Lower leg skin (tissue), 3 donors: ENCODE measurements at regions not wholly inside any gene's neighbourhood (a gene's known extent, or its start where the extent isn't known, plus 50 kb on each side); places are given as distances from the start of the nearest gene placed in this dataset.

ENCODE experiments used
- POLR2A ChIP-seq, 2 donors: fragments of 450-650 bp; IDR thresholded peaks; one replicate each; pipeline ENCODE4 v1.6.1; 2016 to 2017; ENCODE audit warnings: antibody characterized with exemption in 2 of 2, mild to moderate bottlenecking in 1 of 2, moderate library complexity in 1 of 2
- TF ChIP-seq, protein P1 (sequence below), 3 donors: fragments of 450-650 bp; IDR thresholded peaks; one replicate each; pipeline ENCODE4 v1.5.1; 2016; ENCODE audit warnings: antibody characterized with exemption in 3 of 3, mild to moderate bottlenecking in 3 of 3, moderate library complexity in 2 of 3

DNA sequence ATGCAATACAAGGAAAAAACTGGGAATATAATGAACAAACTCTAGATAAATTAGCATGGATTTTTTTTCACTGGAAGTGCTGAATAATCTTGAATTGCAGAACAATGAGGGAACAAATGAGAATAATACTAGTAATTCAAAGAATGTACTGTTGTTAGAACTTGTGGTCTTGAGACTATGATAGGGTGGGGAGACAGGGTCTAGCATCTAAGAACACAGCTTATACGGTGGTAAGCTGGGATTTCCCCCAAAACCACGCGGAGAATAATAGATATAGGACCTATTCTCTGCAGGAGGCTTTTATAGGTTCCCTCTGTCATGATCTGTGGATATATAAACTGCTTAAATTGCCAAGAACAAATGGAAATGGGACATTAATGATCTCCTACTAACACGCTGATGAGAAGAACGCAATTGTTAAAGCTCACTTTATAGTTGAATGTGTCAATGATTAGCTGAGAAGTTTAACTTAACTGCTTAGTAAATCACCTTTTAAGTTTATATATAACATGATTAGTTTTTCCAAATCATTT is 692.3 kb downstream of the ZPLD1 start:
- TF ChIP-seq, protein P1, sequence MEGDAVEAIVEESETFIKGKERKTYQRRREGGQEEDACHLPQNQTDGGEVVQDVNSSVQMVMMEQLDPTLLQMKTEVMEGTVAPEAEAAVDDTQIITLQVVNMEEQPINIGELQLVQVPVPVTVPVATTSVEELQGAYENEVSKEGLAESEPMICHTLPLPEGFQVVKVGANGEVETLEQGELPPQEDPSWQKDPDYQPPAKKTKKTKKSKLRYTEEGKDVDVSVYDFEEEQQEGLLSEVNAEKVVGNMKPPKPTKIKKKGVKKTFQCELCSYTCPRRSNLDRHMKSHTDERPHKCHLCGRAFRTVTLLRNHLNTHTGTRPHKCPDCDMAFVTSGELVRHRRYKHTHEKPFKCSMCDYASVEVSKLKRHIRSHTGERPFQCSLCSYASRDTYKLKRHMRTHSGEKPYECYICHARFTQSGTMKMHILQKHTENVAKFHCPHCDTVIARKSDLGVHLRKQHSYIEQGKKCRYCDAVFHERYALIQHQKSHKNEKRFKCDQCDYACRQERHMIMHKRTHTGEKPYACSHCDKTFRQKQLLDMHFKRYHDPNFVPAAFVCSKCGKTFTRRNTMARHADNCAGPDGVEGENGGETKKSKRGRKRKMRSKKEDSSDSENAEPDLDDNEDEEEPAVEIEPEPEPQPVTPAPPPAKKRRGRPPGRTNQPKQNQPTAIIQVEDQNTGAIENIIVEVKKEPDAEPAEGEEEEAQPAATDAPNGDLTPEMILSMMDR (IDR thresholded peaks at IDR 0.05), result no peak
- no peak for TF ChIP-seq POLR2A (IDR thresholded peaks at IDR 0.05)
